ENCODE measurements at regions not wholly inside any gene's neighbourhood (a gene's known extent, or its start where the extent isn't known, plus 50 kb on each side); places are given as distances from the start of the nearest gene placed in this dataset.

- ATAC-seq, result no peak
- Histone ChIP-seq H3K27ac (no peak overlapping the region), H3K36me3 (replicated peaks in 1 of 2; ENCODE audit: insufficient read depth in 1 of 2, low read depth in 2 of 2) (no peaks in the 10 kb centered on the region), H3K4me3 (no peak overlapping the region), H3K9me3 (peaks cover 0 to 7% (median 0%) of the 10 kb centered on the region in 3 donors), H3K4me1 (no peaks in the 10 kb centered on the region), H3K27me3 (no peaks in the 10 kb centered on the region)
- TF ChIP-seq POLR2A (IDR thresholded peaks at IDR 0.05), result no peak
- TF ChIP-seq, protein P1, sequence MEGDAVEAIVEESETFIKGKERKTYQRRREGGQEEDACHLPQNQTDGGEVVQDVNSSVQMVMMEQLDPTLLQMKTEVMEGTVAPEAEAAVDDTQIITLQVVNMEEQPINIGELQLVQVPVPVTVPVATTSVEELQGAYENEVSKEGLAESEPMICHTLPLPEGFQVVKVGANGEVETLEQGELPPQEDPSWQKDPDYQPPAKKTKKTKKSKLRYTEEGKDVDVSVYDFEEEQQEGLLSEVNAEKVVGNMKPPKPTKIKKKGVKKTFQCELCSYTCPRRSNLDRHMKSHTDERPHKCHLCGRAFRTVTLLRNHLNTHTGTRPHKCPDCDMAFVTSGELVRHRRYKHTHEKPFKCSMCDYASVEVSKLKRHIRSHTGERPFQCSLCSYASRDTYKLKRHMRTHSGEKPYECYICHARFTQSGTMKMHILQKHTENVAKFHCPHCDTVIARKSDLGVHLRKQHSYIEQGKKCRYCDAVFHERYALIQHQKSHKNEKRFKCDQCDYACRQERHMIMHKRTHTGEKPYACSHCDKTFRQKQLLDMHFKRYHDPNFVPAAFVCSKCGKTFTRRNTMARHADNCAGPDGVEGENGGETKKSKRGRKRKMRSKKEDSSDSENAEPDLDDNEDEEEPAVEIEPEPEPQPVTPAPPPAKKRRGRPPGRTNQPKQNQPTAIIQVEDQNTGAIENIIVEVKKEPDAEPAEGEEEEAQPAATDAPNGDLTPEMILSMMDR (IDR thresholded peaks at IDR 0.05), result no peak
- DNase-seq, result no peak
- WGBS, 2 donors, result 46 to 57% methylated on average over 3 of the region's 3 CpGs
- intact Hi-C loops (cut with DNase I), result no loop called here
Measured at GRCh38 chr13:100825557-100825956, 151.0 kb upstream of the TMTC4 start.

- Histone ChIP-seq H3K4me1 (no peaks in the 10 kb centered on the region), H3K36me3 (replicated peaks in 1 of 2; ENCODE audit: insufficient read depth in 1 of 2, low read depth in 2 of 2) (no peaks in the 10 kb centered on the region), H3K27ac (no peak overlapping the region), H3K4me3 (no peak overlapping the region), H3K27me3 (no peaks in the 10 kb centered on the region), H3K9me3 (peaks cover 0 to 7% (median 0%) of the 10 kb centered on the region in 3 donors)
- DNase-seq (no peak), ATAC-seq (no peak)
- 24 to 25% methylated on average over 3 of the region's 3 CpGs for WGBS, 2 donors
- intact Hi-C loops (cut with DNase I), result no loop called here
- TF ChIP-seq POLR2A (IDR thresholded peaks at IDR 0.05), result no peak
- TF ChIP-seq, protein P1 (IDR thresholded peaks at IDR 0.05), result no peak
Measured at GRCh38 chr13:100824366-100824765, 149.8 kb upstream of the TMTC4 start.

DNA sequence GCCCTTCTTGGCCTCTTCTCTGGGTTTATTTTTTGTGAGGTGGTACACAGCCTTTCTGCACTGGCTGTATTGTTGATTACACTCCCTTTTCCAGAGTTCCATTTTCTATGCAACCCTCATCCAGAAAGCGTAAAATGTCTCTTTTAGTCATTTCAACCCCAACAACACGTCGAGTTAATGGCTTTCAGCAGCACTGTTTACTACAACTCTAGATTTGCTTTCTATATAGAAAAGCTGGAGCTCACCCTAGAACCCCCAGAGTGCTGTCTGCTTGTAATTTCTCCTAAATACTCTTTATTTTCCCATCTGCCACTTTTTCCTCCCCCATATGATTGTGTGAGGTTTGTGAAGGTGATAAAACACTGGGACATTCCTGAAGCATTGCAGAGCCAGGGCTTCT, 148.9 kb upstream of the TMTC4 start:
- no peaks in the 10 kb centered on the region for H3K9me3 ChIP-seq
- TF ChIP-seq, protein P1 (IDR thresholded peaks at IDR 0.05), result no peak
- TF ChIP-seq POLR2A (IDR thresholded peaks at IDR 0.05), result no peak
- H3K4me1 ChIP-seq, result no peaks in the 10 kb centered on the region
- no peaks in the 10 kb centered on the region for H3K36me3 ChIP-seq (replicated peaks in 1 of 2; ENCODE audit: insufficient read depth in 1 of 2, low read depth in 2 of 2)
- no peak for DNase-seq
- H3K27me3 ChIP-seq, result no peaks in the 10 kb centered on the region
- intact Hi-C loops (cut with DNase I), result no loop called here
- no peak overlapping the region for H3K27ac ChIP-seq
- no peak for ATAC-seq
- no peak overlapping the region for H3K4me3 ChIP-seq
- 85 to 90% methylated on average over 3 of the region's 3 CpGs for WGBS, 2 donors

DNA sequence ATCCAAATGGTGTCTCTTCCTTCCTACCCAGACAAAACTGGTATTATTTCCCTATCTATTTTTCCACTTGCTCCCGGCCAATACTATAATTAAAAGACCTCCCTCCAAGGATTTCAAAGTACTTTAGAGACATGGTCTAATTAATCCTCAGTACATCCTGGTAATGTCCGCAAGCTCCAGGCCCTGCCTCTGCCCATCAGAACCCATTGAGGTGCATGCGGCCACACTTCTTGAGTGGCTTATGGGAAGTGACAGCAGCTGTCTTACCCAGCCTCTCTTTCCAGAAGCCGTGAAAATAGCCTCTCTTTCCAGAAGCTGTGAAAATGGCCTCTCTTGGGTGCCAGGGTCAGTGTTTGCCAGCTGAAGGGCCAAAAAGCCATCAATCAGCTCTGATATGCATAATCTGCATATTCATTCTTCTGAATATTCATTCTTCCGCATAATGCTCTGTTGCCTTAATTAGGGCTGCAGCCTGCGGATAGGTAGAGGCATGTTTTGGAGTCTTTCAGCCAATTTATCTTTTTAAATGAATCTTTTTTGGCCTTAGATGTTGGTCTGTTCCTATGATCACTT, 148.4 kb upstream of the TMTC4 start:
- H3K36me3 ChIP-seq (replicated peaks in 1 of 2; ENCODE audit: insufficient read depth in 1 of 2, low read depth in 2 of 2), result no peaks in the 10 kb centered on the region
- no peak for ATAC-seq
- no peak for DNase-seq
- no peaks in the 10 kb centered on the region for H3K9me3 ChIP-seq
- no peaks in the 10 kb centered on the region for H3K4me1 ChIP-seq
- no peak overlapping the region for H3K4me3 ChIP-seq
- no peak for TF ChIP-seq POLR2A (IDR thresholded peaks at IDR 0.05)
- TF ChIP-seq, protein P1 (IDR thresholded peaks at IDR 0.05), result no peak
- no peaks in the 10 kb centered on the region for H3K27me3 ChIP-seq
- intact Hi-C loops (cut with DNase I), result no loop called here
- 92% methylated on average over 6 of the region's 6 CpGs for WGBS, 2 donors
- no peak overlapping the region for H3K27ac ChIP-seq

GRCh38 chr13:100818711-100819110, 144.1 kb upstream of the TMTC4 start:
- H3K27me3 ChIP-seq, result no peaks in the 10 kb centered on the region
- no peaks in the 10 kb centered on the region for H3K36me3 ChIP-seq (replicated peaks in 1 of 2; ENCODE audit: insufficient read depth in 1 of 2, low read depth in 2 of 2)
- intact Hi-C loops (cut with DNase I), result no loop called here
- WGBS, 2 donors, result 56 to 58% methylated on average over 3 of the region's 3 CpGs
- TF ChIP-seq, protein P1 (IDR thresholded peaks at IDR 0.05), result no peak
- TF ChIP-seq POLR2A (IDR thresholded peaks at IDR 0.05), result no peak
- H3K9me3 ChIP-seq, result no peaks in the 10 kb centered on the region
- H3K4me1 ChIP-seq, result no peaks in the 10 kb centered on the region
- ATAC-seq, result no peak
- H3K27ac ChIP-seq, result no peak overlapping the region
- peak in 1 of 4 donors; percentile 13 for DNase-seq
- H3K4me3 ChIP-seq, result no peak overlapping the region

Data from body of pancreas (tissue), 4 donors.